ENCODE measurements at regions not wholly inside any gene's neighbourhood (a gene's known extent, or its start where the extent isn't known, plus 50 kb on each side); places are given as distances from the start of the nearest gene placed in this dataset.

DNA sequence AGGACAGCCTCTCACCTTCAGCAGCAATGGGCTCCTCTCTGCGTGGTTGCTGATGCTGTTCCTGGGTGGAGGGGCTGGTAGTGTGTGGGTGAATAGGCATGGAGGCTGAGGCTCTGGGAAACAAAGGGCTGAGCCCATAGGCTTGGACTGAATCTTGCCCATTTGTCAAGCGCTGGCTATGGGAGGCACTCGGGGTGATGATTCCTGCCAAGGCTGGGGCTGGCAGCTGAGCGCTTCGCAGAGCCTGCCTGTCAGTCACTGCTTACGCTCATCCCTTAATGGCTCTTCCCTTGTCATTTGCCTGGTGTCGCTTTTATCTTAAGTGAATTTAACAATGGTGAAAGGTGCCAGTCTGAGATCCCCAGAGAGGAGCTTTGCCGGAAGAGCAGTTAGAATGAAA lies 353.3 kb downstream of the PBX1 start:
- no peak for DNase-seq (ENCODE audit: low spot score)
- Mint-ChIP-seq H3K4me1 (peaks cover 2% of the 10 kb centered on the region), H3K27ac (no peak overlapping the region), H3K36me3 (no peaks in the 10 kb centered on the region), H3K9me3 (no peaks in the 10 kb centered on the region), H3K4me3 (no peak overlapping the region), H3K27me3 (ENCODE audit: insufficient read depth, low read depth) (peaks cover 3% of the 10 kb centered on the region)
- no peaks in the 10 kb centered on the region for H3K36me3 ChIP-seq
- no peaks in the 10 kb centered on the region for H3K79me2 ChIP-seq (ENCODE audit: low read depth)
- no peaks in the 10 kb centered on the region for H3F3A ChIP-seq (ENCODE audit: low read depth)
- H3K9me3 ChIP-seq (ENCODE audit: low read depth), result no peaks in the 10 kb centered on the region
- no peak overlapping the region for H3K27ac ChIP-seq
- H3K27me3 ChIP-seq, result no peaks in the 10 kb centered on the region
- H3K9ac ChIP-seq, result no peak overlapping the region
- TF ChIP-seq EZH2 (IDR thresholded peaks at IDR 0.05) (no peak), EZH2phosphoT487 (IDR thresholded peaks at IDR 0.05) (no peak), CTCF (IDR thresholded peaks at IDR 0.05) (no peak)
- H4K20me1 ChIP-seq (ENCODE audit: low read depth), result no peaks in the 10 kb centered on the region
- no peaks in the 10 kb centered on the region for H3K4me1 ChIP-seq
- no peak overlapping the region for H3K4me3 ChIP-seq
- H3K4me2 ChIP-seq, result no peak overlapping the region
- no peak overlapping the region for H2AFZ ChIP-seq (replicated peaks)

GRCh38 chr1:164910671-164911070 lies 351.7 kb downstream of the PBX1 start:
- Mint-ChIP-seq H3K27ac (no peak overlapping the region), H3K4me1 (peaks cover 2% of the 10 kb centered on the region), H3K36me3 (no peaks in the 10 kb centered on the region), H3K4me3 (no peak overlapping the region), H3K9me3 (no peaks in the 10 kb centered on the region), H3K27me3 (ENCODE audit: insufficient read depth, low read depth) (no peaks in the 10 kb centered on the region)
- no peak for DNase-seq (ENCODE audit: low spot score)
- H3K79me2 ChIP-seq (ENCODE audit: low read depth), result no peaks in the 10 kb centered on the region
- no peaks in the 10 kb centered on the region for H3K9me3 ChIP-seq (ENCODE audit: low read depth)
- no peaks in the 10 kb centered on the region for H3K36me3 ChIP-seq
- H3K4me3 ChIP-seq, result no peak overlapping the region
- TF ChIP-seq CTCF (IDR thresholded peaks at IDR 0.05), result no peak
- TF ChIP-seq EZH2 (IDR thresholded peaks at IDR 0.05), result no peak
- TF ChIP-seq EZH2phosphoT487 (IDR thresholded peaks at IDR 0.05), result no peak
- no peaks in the 10 kb centered on the region for H4K20me1 ChIP-seq (ENCODE audit: low read depth)
- H2AFZ ChIP-seq (replicated peaks), result no peak overlapping the region
- H3K9ac ChIP-seq, result no peak overlapping the region
- H3K27ac ChIP-seq, result no peak overlapping the region
- H3K4me1 ChIP-seq, result no peaks in the 10 kb centered on the region
- H3K27me3 ChIP-seq, result no peaks in the 10 kb centered on the region
- H3F3A ChIP-seq (ENCODE audit: low read depth), result no peaks in the 10 kb centered on the region
- H3K4me2 ChIP-seq, result no peak overlapping the region

GRCh38 chr1:164907666-164908065 lies 348.7 kb downstream of the PBX1 start:
- no peaks in the 10 kb centered on the region for H4K20me1 ChIP-seq (ENCODE audit: low read depth)
- no peaks in the 10 kb centered on the region for H3F3A ChIP-seq (ENCODE audit: low read depth)
- no peaks in the 10 kb centered on the region for H3K79me2 ChIP-seq (ENCODE audit: low read depth)
- H3K9me3 ChIP-seq (ENCODE audit: low read depth), result no peaks in the 10 kb centered on the region
- DNase-seq (ENCODE audit: low spot score), result no peak
- Mint-ChIP-seq H3K4me1 (peaks cover 4% of the 10 kb centered on the region), H3K9me3 (no peaks in the 10 kb centered on the region), H3K4me3 (no peak overlapping the region), H3K27me3 (ENCODE audit: insufficient read depth, low read depth) (no peaks in the 10 kb centered on the region), H3K36me3 (no peaks in the 10 kb centered on the region), H3K27ac (no peak overlapping the region)
- no peak overlapping the region for H3K27ac ChIP-seq
- H3K4me2 ChIP-seq, result no peak overlapping the region
- H3K4me1 ChIP-seq, result peaks cover 4% of the 10 kb centered on the region
- no peaks in the 10 kb centered on the region for H3K27me3 ChIP-seq
- H2AFZ ChIP-seq (replicated peaks), result no peak overlapping the region
- H3K4me3 ChIP-seq, result no peak overlapping the region
- H3K36me3 ChIP-seq, result no peaks in the 10 kb centered on the region
- TF ChIP-seq EZH2 (IDR thresholded peaks at IDR 0.05), result no peak
- no peak for TF ChIP-seq EZH2phosphoT487 (IDR thresholded peaks at IDR 0.05)
- no peak for TF ChIP-seq CTCF (IDR thresholded peaks at IDR 0.05)
- no peak overlapping the region for H3K9ac ChIP-seq

- H4K20me1 ChIP-seq (ENCODE audit: low read depth), result no peaks in the 10 kb centered on the region
- no peaks in the 10 kb centered on the region for H3K36me3 Mint-ChIP-seq
- H3K4me2 ChIP-seq, result no peak overlapping the region
- H3K27me3 ChIP-seq, result no peaks in the 10 kb centered on the region
- no peak overlapping the region for H2AFZ ChIP-seq (replicated peaks)
- H3K4me3 ChIP-seq, result no peak overlapping the region
- no peaks in the 10 kb centered on the region for H3K9me3 Mint-ChIP-seq
- H3K4me1 ChIP-seq, result peaks cover 10% of the 10 kb centered on the region
- no peak overlapping the region for H3K27ac ChIP-seq
- peaks cover 2% of the 10 kb centered on the region for H3K27me3 Mint-ChIP-seq (ENCODE audit: insufficient read depth, low read depth)
- no peaks in the 10 kb centered on the region for H3K36me3 ChIP-seq
- no peak for TF ChIP-seq CTCF (IDR thresholded peaks at IDR 0.05)
- TF ChIP-seq EZH2phosphoT487 (IDR thresholded peaks at IDR 0.05), result no peak
- no peak for TF ChIP-seq EZH2 (IDR thresholded peaks at IDR 0.05)
- H3F3A ChIP-seq (ENCODE audit: low read depth), result no peaks in the 10 kb centered on the region
- H3K4me1 Mint-ChIP-seq, result peaks cover 9% of the 10 kb centered on the region
- no peaks in the 10 kb centered on the region for H3K79me2 ChIP-seq (ENCODE audit: low read depth)
- H3K9ac ChIP-seq, result no peak overlapping the region
- no peak for DNase-seq (ENCODE audit: low spot score)
- H3K27ac Mint-ChIP-seq, result no peak overlapping the region
- no peak overlapping the region for H3K4me3 Mint-ChIP-seq
- no peaks in the 10 kb centered on the region for H3K9me3 ChIP-seq (ENCODE audit: low read depth)
Observed at GRCh38 chr1:164905869-164906268, 346.9 kb downstream of the PBX1 start.
